H1 (cell line): ENCODE measurements at regions not wholly inside any gene's neighbourhood (a gene's known extent, or its start where the extent isn't known, plus 50 kb on each side); places are given as distances from the start of the nearest gene placed in this dataset.
"Not testable (repeated sequence)": the region's sequence is repeated elsewhere in the genome, so short reads cannot be mapped to it uniquely, and the experiment has no call there.

ENCODE experiments used
- CTCF ChIA-PET: fragments of 300-600 bp; sonication (Branson Sonifier 250); formaldehyde crosslinking; loops from one replicate; lab custom pipeline; 2021; ENCODE audit not compliant: partially characterized antibody; lab: Charles Lee
- POLR2A ChIA-PET: fragments of 300-600 bp; sonication (Branson Sonifier 250); formaldehyde crosslinking; loops from one replicate; lab custom pipeline; 2021; ENCODE audit warnings: inconsistent platforms; ENCODE audit not compliant: partially characterized antibody; lab: Charles Lee
- DNase-seq, 2 experiments: peaks; one replicate each; pipeline versions ENCODE4 v3.0.0 to v3.0.0-alpha.2; 2010 to 2022; ENCODE audit warnings: low spot score in 2 of 2, low read depth in 1 of 2, mixed read lengths in 1 of 2
- FAIRE-seq: peaks from 2 replicates; lab custom pipeline; 2011; peaks lifted over from hg19 to GRCh38; lab: Jason Lieb, UNC
- H2AFZ ChIP-seq: 2 replicates; pipeline ENCODE4 v1.8.1; 2012; ENCODE audit warnings: low read length, inconsistent platforms
- H2AK5ac ChIP-seq: 2 replicates; pipeline ENCODE4 v1.6.1; 2013; ENCODE audit warnings: low read depth, low read length
- H2BK120ac ChIP-seq: replicated peaks from 2 replicates; pipeline ENCODE3; 2013; ENCODE audit warnings: low read depth, low read length, inconsistent platforms
- H2BK12ac ChIP-seq: 2 replicates; pipeline ENCODE4 v1.6.1; 2013; ENCODE audit warnings: low read depth, low read length
- H2BK15ac ChIP-seq: 2 replicates; pipeline ENCODE4 v1.6.1; 2013; ENCODE audit warnings: low read length
- H2BK20ac ChIP-seq: 2 replicates; pipeline ENCODE4 v1.6.1; 2013; ENCODE audit warnings: low read length
- H2BK5ac ChIP-seq: 2 replicates; pipeline ENCODE4 v1.6.1; 2013; ENCODE audit warnings: low read depth, low read length
- H3K14ac ChIP-seq: 2 replicates; pipeline ENCODE4 v1.6.1; 2013; ENCODE audit warnings: inconsistent platforms; ENCODE audit not compliant: insufficient read length
- H3K18ac ChIP-seq: 2 replicates; pipeline ENCODE4 v1.6.1; 2013; ENCODE audit warnings: low read length; ENCODE audit errors: extremely low read depth
- H3K23ac ChIP-seq: 2 replicates; pipeline ENCODE4 v1.6.1; 2013; ENCODE audit warnings: inconsistent platforms; ENCODE audit not compliant: insufficient read length
- H3K23me2 ChIP-seq: 2 replicates; pipeline ENCODE4 v1.6.1; 2013; ENCODE audit warnings: low read depth, low read length
- H3K27ac ChIP-seq: 2 replicates; pipeline ENCODE4 v1.6.1; 2011; ENCODE audit warnings: low read depth, low read length, inconsistent platforms
- H3K27me3 ChIP-seq, 4 experiments: replicated peaks in 1 of 4; 1 replicate in 1 of 4; 2 replicates in 3 of 4; pipeline versions ENCODE4 v1.6.1 to v1.8.1; 2011 to 2013; ENCODE audit warnings: low read length in 3 of 4, mild to moderate bottlenecking in 3 of 4, inconsistent platforms in 2 of 4, mixed read lengths in 2 of 4, moderate library complexity in 1 of 4; ENCODE audit not compliant: control insufficient read depth in 3 of 4, insufficient read depth in 3 of 4; ENCODE audit errors: extremely low read depth in 1 of 4
- H3K36me3 ChIP-seq, 4 experiments: 2 replicates each; pipeline versions ENCODE4 v1.6.1 to v1.8.1; 2011 to 2013; ENCODE audit warnings: mild to moderate bottlenecking in 4 of 4, low read length in 3 of 4, moderate library complexity in 2 of 4, control low read depth in 1 of 4, inconsistent platforms in 1 of 4; ENCODE audit not compliant: insufficient read depth in 4 of 4, control insufficient read depth in 2 of 4
- H3K4ac ChIP-seq: replicated peaks from 2 replicates; pipeline ENCODE3; 2013; ENCODE audit warnings: low read length, low read depth, mixed read lengths, inconsistent platforms; ENCODE audit not compliant: insufficient read length
- H3K4me1 ChIP-seq, 4 experiments: replicated peaks in 1 of 4; 1 replicate in 1 of 4; 2 replicates in 3 of 4; pipeline versions ENCODE4 v1.6.1 to v1.8.1; 2011 to 2013; ENCODE audit warnings: low read length in 3 of 4, inconsistent platforms in 2 of 4, mixed read lengths in 1 of 4; ENCODE audit not compliant: insufficient read depth in 4 of 4, control insufficient read depth in 3 of 4
- H3K4me2 ChIP-seq, 2 experiments: 2 replicates each; pipeline versions ENCODE4 v1.6.1 to v1.8.1; 2011 to 2013; ENCODE audit warnings: low read depth in 2 of 2, low read length in 2 of 2, control low read depth in 1 of 2, inconsistent platforms in 1 of 2, mild to moderate bottlenecking in 1 of 2; ENCODE audit not compliant: insufficient read depth in 1 of 2
- H3K4me3 ChIP-seq, 4 experiments: fragments of 200-600, 300-600 bp in 1 of 4; sonication (generic), shearing (Covaris generic), sonication (Bioruptor Twin) in 1 of 4; 2 replicates each; pipeline versions ENCODE4 v1.5.1 to v1.8.1; 2011 to 2016; ENCODE audit warnings: low read length in 4 of 4, low read depth in 3 of 4, control low read depth in 2 of 4, inconsistent platforms in 2 of 4, mild to moderate bottlenecking in 2 of 4, mixed read lengths in 1 of 4, moderate library complexity in 1 of 4; ENCODE audit not compliant: insufficient read depth in 2 of 4; ENCODE audit errors: extremely low read depth in 1 of 4
- H3K56ac ChIP-seq: replicated peaks from 2 replicates; pipeline ENCODE3; 2013; ENCODE audit warnings: low read depth, mild to moderate bottlenecking, mixed read lengths, low read length, inconsistent platforms; ENCODE audit not compliant: insufficient read length
- H3K79me1 ChIP-seq: 2 replicates; pipeline ENCODE4 v1.6.1; 2013; ENCODE audit warnings: low read depth, low read length, control low read depth
- H3K79me2 ChIP-seq, 2 experiments: 2 replicates each; pipeline versions ENCODE4 v1.6.1 to v1.8.1; 2012 to 2013; ENCODE audit warnings: low read length in 2 of 2, mild to moderate bottlenecking in 2 of 2, inconsistent platforms in 1 of 2; ENCODE audit not compliant: insufficient read depth in 2 of 2, control insufficient read depth in 1 of 2
- H3K9ac ChIP-seq, 4 experiments: replicated peaks in 1 of 4; 1 replicate in 1 of 4; 2 replicates in 3 of 4; pipeline versions ENCODE4 v1.6.1 to v1.8.1; 2011 to 2013; ENCODE audit warnings: low read depth in 3 of 4, low read length in 3 of 4, control low read depth in 2 of 4, mild to moderate bottlenecking in 2 of 4, moderate library complexity in 2 of 4, inconsistent platforms in 1 of 4; ENCODE audit errors: extremely low read depth in 1 of 4
- H3K9me3 ChIP-seq, 2 experiments: 2 replicates each; pipeline versions ENCODE4 v1.6.1 to v1.8.1; 2012 to 2013; ENCODE audit warnings: mild to moderate bottlenecking in 2 of 2, moderate library complexity in 2 of 2, control low read depth in 1 of 2, inconsistent platforms in 1 of 2, low read depth in 1 of 2, low read length in 1 of 2, mixed read lengths in 1 of 2; ENCODE audit not compliant: insufficient read depth in 2 of 2
- H4K20me1 ChIP-seq, 2 experiments: replicated peaks in 1 of 2; 2 replicates each; pipeline versions ENCODE3 to v1.8.1; 2011 to 2013; ENCODE audit warnings: inconsistent platforms in 2 of 2, low read length in 2 of 2, mild to moderate bottlenecking in 1 of 2; ENCODE audit not compliant: insufficient read depth in 2 of 2, control insufficient read depth in 1 of 2
- H4K5ac ChIP-seq: 2 replicates; pipeline ENCODE4 v1.6.1; 2013; ENCODE audit warnings: low read length, low read depth, mixed read lengths, inconsistent platforms; ENCODE audit not compliant: insufficient read length
- H4K8ac ChIP-seq: 2 replicates; pipeline ENCODE4 v1.8.0; 2013; ENCODE audit warnings: mild to moderate bottlenecking, moderate library complexity, low read length, inconsistent platforms; ENCODE audit not compliant: insufficient read depth; ENCODE audit errors: extremely low read depth
- H4K91ac ChIP-seq: replicated peaks from 2 replicates; pipeline ENCODE3; 2013; ENCODE audit warnings: low read length, mixed read lengths, inconsistent platforms; ENCODE audit not compliant: insufficient read length
- WGBS, 2 experiments: shearing (Covaris generic) in 1 of 2; methylation state at CpG; one replicate each; pipeline versions ENCODE4 v1.1.6 to v1.1.7; 2013 to 2015; ENCODE audit warnings: low lambda C conversion rate in 2 of 2, mixed read lengths in 2 of 2, inconsistent platforms in 1 of 2, low coverage in 1 of 2, missing lambda C conversion rate in 1 of 2; ENCODE audit not compliant: insufficient replicate concordance in 2 of 2, insufficient coverage in 1 of 2, insufficient read length in 1 of 2; ENCODE audit errors: extremely low coverage in 1 of 2, missing lambda C conversion rate in 1 of 2; 5-methylcytosine and 5-hydroxymethylcytosine counted together

DNA sequence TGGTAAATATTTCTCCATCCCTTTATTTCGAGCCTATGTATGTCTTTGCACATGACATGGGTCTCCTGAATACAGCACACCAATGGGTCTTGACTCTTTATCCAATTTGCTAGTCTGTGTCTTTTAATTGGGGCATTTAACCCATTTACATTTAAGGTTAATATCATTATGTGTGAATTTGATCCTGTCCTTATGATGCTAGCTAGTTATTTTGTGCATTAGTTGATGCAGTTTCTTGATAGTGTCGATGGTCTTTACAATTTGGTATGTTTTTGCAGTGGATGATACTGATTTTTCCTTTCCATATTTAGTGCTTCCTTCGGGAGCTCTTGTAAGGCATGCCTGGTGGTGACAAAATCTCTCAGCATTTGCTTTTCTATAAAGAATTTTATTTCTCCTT is 1675.9 kb downstream of the OTOL1 start:
- not testable (repeated sequence) for FAIRE-seq, H3K14ac ChIP-seq, H3K79me2 ChIP-seq

More for the DNA sequence above, 1675.9 kb downstream of the OTOL1 start:
- WGBS, 2 experiments, result 97% methylated on average over 3 of the region's 3 CpGs; no CpG with 5 or more reads in 1 of the 2 experiments
- CTCF ChIA-PET, H2AFZ ChIP-seq, H3K9ac ChIP-seq, H3K79me1 ChIP-seq, H2BK5ac ChIP-seq, DNase-seq, H3K27me3 ChIP-seq, H3K36me3 ChIP-seq, H3K4ac ChIP-seq, H4K20me1 ChIP-seq, H4K8ac ChIP-seq, H4K5ac ChIP-seq, H3K27ac ChIP-seq, H2BK15ac ChIP-seq, H2BK12ac ChIP-seq, H3K23me2 ChIP-seq, H2AK5ac ChIP-seq, H3K23ac ChIP-seq, H3K4me3 ChIP-seq, H3K9me3 ChIP-seq, H3K4me1 ChIP-seq, POLR2A ChIA-PET, H2BK120ac ChIP-seq, H4K91ac ChIP-seq, H3K18ac ChIP-seq, H2BK20ac ChIP-seq, H3K56ac ChIP-seq, H3K4me2 ChIP-seq: not testable (repeated sequence)
